Ishikawa (cell line): ENCODE measurements at regions not wholly inside any gene's neighbourhood (a gene's known extent, or its start where the extent isn't known, plus 50 kb on each side); places are given as distances from the start of the nearest gene placed in this dataset.

ENCODE experiments used
- CEBPB ChIP-seq: IDR thresholded peaks from 2 replicates; pipeline ENCODE4 v1.6.1; 2012
- FOXM1 ChIP-seq: IDR thresholded peaks from 2 replicates; pipeline ENCODE4 v1.6.1; 2012; ENCODE audit warnings: low read depth, borderline replicate concordance
- RAD21 ChIP-seq: IDR thresholded peaks from 2 replicates; pipeline ENCODE4 v1.6.1; 2012; ENCODE audit warnings: low read depth
- TAF1 ChIP-seq: IDR thresholded peaks from 2 replicates; pipeline ENCODE4 v1.6.1; 2012; ENCODE audit warnings: low read depth, mild to moderate bottlenecking
- TCF12 ChIP-seq: IDR thresholded peaks from 2 replicates; pipeline ENCODE4 v1.6.1; 2012; ENCODE audit warnings: low read depth
- YY1 ChIP-seq: IDR thresholded peaks from 2 replicates; pipeline ENCODE4 v1.6.1; 2012; ENCODE audit warnings: low read depth
- TF ChIP-seq, protein P1 (sequence below): IDR thresholded peaks from 2 replicates; pipeline ENCODE4 v1.6.1; 2012
- TF ChIP-seq, protein P2 (sequence below): IDR thresholded peaks from 2 replicates; pipeline ENCODE4 v1.6.1; 2012

DNA sequence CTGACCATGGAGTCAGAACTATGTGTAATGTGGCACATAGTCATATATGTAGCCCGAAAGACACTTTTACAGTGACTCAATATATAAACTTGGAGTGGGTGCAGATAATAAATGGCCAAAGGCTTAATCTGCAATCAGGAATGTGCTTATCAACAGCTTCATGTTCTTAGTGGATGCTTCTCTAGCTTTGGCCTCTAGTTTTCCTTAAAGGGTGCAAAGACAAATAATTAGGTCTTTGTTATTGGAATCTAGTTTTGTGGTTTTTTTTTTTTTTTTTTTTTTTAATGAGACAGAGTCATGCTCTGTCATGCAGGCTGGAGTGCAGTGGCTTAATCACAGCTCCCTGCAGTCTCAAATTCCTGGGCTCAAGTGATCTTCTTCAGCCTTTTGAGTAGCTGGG, 625.6 kb downstream of the EPHA4 start:
- TF ChIP-seq TAF1 (no peak), RAD21 (no peak), FOXM1 (no peak), TCF12 (no peak), YY1 (no peak), CEBPB (no peak)
- TF ChIP-seq, protein P1, sequence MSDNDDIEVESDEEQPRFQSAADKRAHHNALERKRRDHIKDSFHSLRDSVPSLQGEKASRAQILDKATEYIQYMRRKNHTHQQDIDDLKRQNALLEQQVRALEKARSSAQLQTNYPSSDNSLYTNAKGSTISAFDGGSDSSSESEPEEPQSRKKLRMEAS: no peak
- TF ChIP-seq, protein P2, sequence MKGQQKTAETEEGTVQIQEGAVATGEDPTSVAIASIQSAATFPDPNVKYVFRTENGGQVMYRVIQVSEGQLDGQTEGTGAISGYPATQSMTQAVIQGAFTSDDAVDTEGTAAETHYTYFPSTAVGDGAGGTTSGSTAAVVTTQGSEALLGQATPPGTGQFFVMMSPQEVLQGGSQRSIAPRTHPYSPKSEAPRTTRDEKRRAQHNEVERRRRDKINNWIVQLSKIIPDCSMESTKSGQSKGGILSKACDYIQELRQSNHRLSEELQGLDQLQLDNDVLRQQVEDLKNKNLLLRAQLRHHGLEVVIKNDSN: no peak
